ENCODE measurements at regions not wholly inside any gene's neighbourhood (a gene's known extent, or its start where the extent isn't known, plus 50 kb on each side); places are given as distances from the start of the nearest gene placed in this dataset.

DNA sequence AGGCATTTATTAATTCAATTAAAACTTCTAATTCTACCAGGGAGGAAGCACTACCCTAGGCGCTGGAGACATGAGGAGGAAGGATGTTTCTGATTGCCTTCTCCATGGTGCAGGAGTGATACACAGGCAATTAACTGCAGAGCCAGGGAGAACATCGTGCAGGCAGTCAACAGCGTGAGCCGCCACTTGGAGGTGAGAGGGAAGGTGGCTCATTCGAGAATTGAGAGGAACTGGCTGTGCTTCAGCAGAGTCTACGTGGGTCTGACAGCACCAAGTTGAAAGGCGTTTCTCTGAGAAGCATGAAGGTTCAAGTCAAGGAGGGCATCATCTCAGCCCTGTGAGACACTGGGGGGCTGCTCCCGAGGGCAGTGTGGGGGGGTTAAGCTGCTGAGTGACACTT is 388.7 kb upstream of the MYT1L start:
- CTCF ChIA-PET = no interaction called here
- DNase-seq = no peak
- no peaks in the 10 kb centered on the region for H3K4me1 Mint-ChIP-seq
- POLR2A ChIA-PET = no interaction called here
- no peaks in the 10 kb centered on the region for H3K36me3 Mint-ChIP-seq (ENCODE audit: low read depth)
- H3K27me3 Mint-ChIP-seq = no peaks in the 10 kb centered on the region
- H3K9me3 Mint-ChIP-seq = no peaks in the 10 kb centered on the region
- no peak overlapping the region for H3K4me3 Mint-ChIP-seq
- H3K27ac Mint-ChIP-seq = no peak overlapping the region

DNA sequence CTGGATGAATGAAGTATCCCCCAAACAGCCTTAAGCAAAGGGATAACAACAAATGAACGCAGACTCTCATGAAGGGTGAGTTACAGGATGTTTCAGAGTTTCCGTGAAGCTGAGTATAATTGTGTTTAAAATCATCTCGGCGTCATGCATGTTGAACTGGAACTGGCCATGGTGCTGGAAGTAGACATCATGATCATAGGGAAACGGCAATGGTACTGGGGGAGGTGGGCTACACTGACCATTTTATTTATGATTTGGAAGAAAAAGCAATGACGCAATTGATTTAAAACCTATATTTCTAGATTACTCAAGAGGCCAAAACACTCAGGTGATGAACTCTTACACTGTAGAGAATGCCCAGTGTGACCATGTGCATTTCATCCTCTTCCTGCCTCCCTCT is 387.9 kb upstream of the MYT1L start:
- POLR2A ChIA-PET = no interaction called here
- no peak for DNase-seq
- H3K36me3 Mint-ChIP-seq (ENCODE audit: low read depth) = no peaks in the 10 kb centered on the region
- H3K27ac Mint-ChIP-seq = no peak overlapping the region
- H3K4me3 Mint-ChIP-seq = no peak overlapping the region
- H3K27me3 Mint-ChIP-seq = no peaks in the 10 kb centered on the region
- no peaks in the 10 kb centered on the region for H3K4me1 Mint-ChIP-seq
- no peaks in the 10 kb centered on the region for H3K9me3 Mint-ChIP-seq
- CTCF ChIA-PET = no interaction called here

DNA sequence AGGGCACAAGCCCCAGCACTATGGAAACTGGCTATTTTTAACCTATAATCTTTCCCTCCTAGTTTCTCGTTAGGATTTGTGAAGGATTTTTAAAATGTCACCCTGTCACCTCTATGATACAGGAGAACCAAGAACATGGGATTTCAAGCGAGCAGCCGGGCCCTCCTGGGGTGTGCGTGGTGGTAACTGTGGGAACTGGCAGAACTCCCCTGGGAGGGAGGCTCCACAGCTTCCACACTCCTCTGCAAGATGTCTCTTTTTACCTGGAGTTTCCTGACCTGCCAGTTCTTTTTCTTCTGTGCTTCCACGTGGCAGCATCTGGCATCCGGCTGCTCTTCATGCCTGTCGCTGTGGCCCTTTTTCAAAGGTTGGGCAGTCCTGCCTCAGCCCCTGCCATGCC is 386.3 kb upstream of the MYT1L start:
- POLR2A ChIA-PET = no interaction called here
- CTCF ChIA-PET = no interaction called here
- H3K4me1 Mint-ChIP-seq = no peaks in the 10 kb centered on the region

GRCh38 chr2:2716771-2717170 is 385.7 kb upstream of the MYT1L start:
- DNase-seq = no peak
- POLR2A ChIA-PET = no interaction called here
- Mint-ChIP-seq H3K27me3 (no peaks in the 10 kb centered on the region), H3K27ac (no peak overlapping the region), H3K36me3 (ENCODE audit: low read depth) (no peaks in the 10 kb centered on the region), H3K9me3 (no peaks in the 10 kb centered on the region), H3K4me3 (no peak overlapping the region), H3K4me1 (no peaks in the 10 kb centered on the region)
- CTCF ChIA-PET = no interaction called here

More for the DNA sequence above, 386.3 kb upstream of the MYT1L start:
- H3K27me3 Mint-ChIP-seq = no peaks in the 10 kb centered on the region
- H3K36me3 Mint-ChIP-seq (ENCODE audit: low read depth) = no peaks in the 10 kb centered on the region
- H3K27ac Mint-ChIP-seq = no peak overlapping the region
- DNase-seq = no peak
- no peak overlapping the region for H3K4me3 Mint-ChIP-seq
- H3K9me3 Mint-ChIP-seq = no peaks in the 10 kb centered on the region

GRCh38 chr2:2715036-2715818 is 384.2 kb upstream of the MYT1L start:
- Mint-ChIP-seq H3K36me3 (ENCODE audit: low read depth) (no peaks in the 10 kb centered on the region), H3K27ac (no peak overlapping the region), H3K4me1 (no peaks in the 10 kb centered on the region), H3K9me3 (no peaks in the 10 kb centered on the region), H3K27me3 (no peaks in the 10 kb centered on the region), H3K4me3 (no peak overlapping the region)
- ChIA-PET POLR2A (no interaction called here), CTCF (no interaction called here)
- DNase-seq = no peak

- no peaks in the 10 kb centered on the region for H3K9me3 Mint-ChIP-seq
- no peaks in the 10 kb centered on the region for H3K27me3 Mint-ChIP-seq
- H3K36me3 Mint-ChIP-seq (ENCODE audit: low read depth) = no peaks in the 10 kb centered on the region
- ChIA-PET CTCF (interaction anchor here (0.7 kb wide), 1 partner anchor 447 kb away, joined by 3 read pairs; no protein-coding TSS in a partner anchor), POLR2A (no interaction called here)
- no peak overlapping the region for H3K4me3 Mint-ChIP-seq
- DNase-seq = no peak
- no peak overlapping the region for H3K27ac Mint-ChIP-seq
- H3K4me1 Mint-ChIP-seq = no peaks in the 10 kb centered on the region
Observed at GRCh38 chr2:2714408-2714807, 383.3 kb upstream of the MYT1L start.

- Mint-ChIP-seq H3K9me3 (no peaks in the 10 kb centered on the region), H3K4me3 (no peak overlapping the region), H3K36me3 (ENCODE audit: low read depth) (no peaks in the 10 kb centered on the region), H3K27me3 (no peaks in the 10 kb centered on the region), H3K4me1 (peaks cover 3% of the 10 kb centered on the region), H3K27ac (no peak overlapping the region)
- no peak for DNase-seq
- CTCF ChIA-PET = no interaction called here
- POLR2A ChIA-PET = no interaction called here
Observed at GRCh38 chr2:2709431-2709770, 378.3 kb upstream of the MYT1L start.

- no peaks in the 10 kb centered on the region for H3K36me3 Mint-ChIP-seq (ENCODE audit: low read depth)
- H3K4me1 Mint-ChIP-seq = peaks cover 6% of the 10 kb centered on the region
- no peak overlapping the region for H3K27ac Mint-ChIP-seq
- no peak overlapping the region for H3K4me3 Mint-ChIP-seq
- H3K9me3 Mint-ChIP-seq = no peaks in the 10 kb centered on the region
- no peak for DNase-seq
- ChIA-PET CTCF (no interaction called here), POLR2A (no interaction called here)
- H3K27me3 Mint-ChIP-seq = no peaks in the 10 kb centered on the region
Observed at GRCh38 chr2:2708575-2709430, 377.7 kb upstream of the MYT1L start.

DNA sequence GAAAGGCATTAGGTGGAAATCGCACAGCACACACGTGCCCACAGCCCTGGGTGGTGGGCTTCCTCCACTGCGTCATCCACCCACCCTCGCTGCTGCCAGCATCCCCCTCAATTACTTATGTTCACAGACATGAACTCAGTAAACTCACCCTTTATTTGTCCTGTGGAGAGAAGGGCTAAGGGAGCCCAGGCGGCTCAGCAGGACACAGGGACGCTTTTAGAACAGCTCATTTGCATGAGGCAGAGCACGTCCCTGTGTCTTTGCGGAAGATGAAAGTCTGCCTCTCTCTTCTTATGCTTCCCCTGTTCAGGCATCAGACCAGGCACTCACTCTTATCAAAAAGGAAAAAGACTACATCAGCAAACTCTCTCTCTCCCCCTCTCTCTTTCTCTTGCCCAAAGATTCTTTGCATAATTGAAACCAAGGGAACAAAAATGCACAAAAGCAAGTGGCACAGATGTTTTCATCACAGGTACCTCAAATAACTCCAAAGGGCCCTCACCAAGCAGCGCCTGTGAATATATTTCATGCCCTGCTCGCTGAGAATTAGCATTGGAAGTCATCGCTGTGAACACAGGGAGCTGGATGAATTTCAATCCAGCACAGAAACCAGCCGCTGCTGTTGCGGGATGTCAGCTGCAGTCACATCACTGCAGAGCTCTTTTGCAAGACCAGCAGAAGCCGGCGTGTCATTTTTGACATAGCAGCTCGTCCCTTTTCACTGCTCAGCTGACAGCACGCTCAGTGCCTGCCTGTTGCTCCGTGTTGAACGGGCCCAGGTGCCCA is 376.3 kb upstream of the MYT1L start:
- no peaks in the 10 kb centered on the region for H3K36me3 Mint-ChIP-seq (ENCODE audit: low read depth)
- POLR2A ChIA-PET = no interaction called here

DNA sequence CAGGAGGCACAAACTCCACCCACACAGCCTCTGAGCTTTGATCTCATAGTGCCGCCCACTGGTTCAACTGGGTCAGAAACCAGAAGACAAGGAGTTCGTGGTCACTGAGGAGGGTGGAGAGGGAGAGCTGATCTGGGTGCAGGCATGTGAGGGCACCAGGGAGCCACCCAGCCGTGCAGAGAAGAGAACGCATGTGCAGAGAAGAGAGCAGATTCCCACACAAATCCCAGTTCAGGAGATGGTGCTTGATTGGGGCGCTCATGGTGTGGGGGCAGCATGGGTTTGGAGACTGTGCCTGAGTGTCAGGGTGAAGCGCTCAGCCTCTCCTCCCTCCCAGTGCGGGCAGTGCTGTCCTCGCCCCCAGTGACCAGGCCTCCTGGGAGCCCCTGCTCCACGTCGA is 375.2 kb upstream of the MYT1L start:
- CTCF ChIA-PET = no interaction called here
- no peak overlapping the region for H3K27ac Mint-ChIP-seq
- peaks cover 6% of the 10 kb centered on the region for H3K4me1 Mint-ChIP-seq

More for the DNA sequence above, 376.3 kb upstream of the MYT1L start:
- Mint-ChIP-seq H3K9me3 (no peaks in the 10 kb centered on the region), H3K27ac (no peak overlapping the region), H3K4me1 (peaks cover 6% of the 10 kb centered on the region), H3K27me3 (no peaks in the 10 kb centered on the region), H3K4me3 (no peak overlapping the region)
- DNase-seq = no peak
- CTCF ChIA-PET = no interaction called here

DNA sequence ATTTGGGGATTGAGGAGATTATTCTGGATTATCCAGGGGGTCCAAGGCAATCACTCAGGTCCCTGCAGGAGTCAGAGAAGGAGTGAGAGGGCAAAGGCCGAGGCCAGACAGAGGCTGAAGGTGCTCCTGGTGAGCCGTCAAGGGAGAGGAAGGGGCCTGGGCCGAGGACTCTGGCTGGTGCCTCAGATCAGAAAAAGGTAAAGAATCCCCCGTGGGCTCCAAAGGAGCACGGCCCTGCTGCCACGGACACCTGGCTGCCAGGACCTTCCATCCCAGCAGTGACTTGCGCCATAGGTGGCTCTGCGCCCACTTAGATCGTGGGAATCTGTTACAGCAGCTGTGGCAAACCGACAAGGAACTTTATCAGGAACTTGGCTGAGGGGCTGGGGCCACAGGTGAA is 374.8 kb upstream of the MYT1L start:
- ChIA-PET POLR2A (no interaction called here), CTCF (no interaction called here)
- Mint-ChIP-seq H3K4me1 (peaks cover 6% of the 10 kb centered on the region), H3K4me3 (no peak overlapping the region), H3K36me3 (ENCODE audit: low read depth) (no peaks in the 10 kb centered on the region), H3K9me3 (no peaks in the 10 kb centered on the region), H3K27ac (no peak overlapping the region), H3K27me3 (no peaks in the 10 kb centered on the region)
- no peak for DNase-seq

More for the DNA sequence above, 375.2 kb upstream of the MYT1L start:
- no peaks in the 10 kb centered on the region for H3K27me3 Mint-ChIP-seq
- POLR2A ChIA-PET = no interaction called here
- H3K36me3 Mint-ChIP-seq (ENCODE audit: low read depth) = no peaks in the 10 kb centered on the region
- no peaks in the 10 kb centered on the region for H3K9me3 Mint-ChIP-seq
- no peak overlapping the region for H3K4me3 Mint-ChIP-seq
- DNase-seq = no peak

DNA sequence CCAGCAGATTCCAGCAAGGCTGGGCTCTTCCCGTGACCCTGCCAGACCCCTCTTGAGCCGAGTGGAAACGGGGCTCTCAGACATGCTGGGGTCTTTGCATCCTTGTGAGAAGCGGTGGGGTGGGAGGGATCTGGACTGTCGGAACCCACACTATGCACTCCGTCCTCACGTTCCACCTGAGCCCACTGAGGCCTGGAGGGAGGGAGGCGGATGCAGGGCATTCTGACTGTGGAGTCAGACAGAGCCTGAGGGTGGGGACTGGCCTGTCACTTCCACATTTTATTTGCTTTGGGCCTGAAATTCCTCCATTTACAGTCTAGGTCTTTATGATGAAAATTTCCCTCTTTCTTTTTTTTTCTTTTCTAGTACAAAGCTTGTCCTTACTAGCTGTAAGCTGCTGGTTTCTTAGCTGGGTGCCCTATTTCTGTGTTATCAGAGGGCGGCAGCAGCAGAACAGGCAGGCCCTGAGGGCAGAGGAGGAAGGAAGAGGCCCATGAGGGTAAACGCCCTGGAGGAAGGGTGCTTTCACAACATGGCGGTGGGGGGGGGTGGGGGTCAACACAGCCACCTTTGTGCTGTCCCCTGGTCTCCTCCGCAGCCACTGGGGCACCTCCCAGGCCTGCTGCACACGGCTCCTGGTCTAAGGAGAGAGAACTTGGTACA is 373.5 kb upstream of the MYT1L start:
- H3K36me3 Mint-ChIP-seq (ENCODE audit: low read depth) = no peaks in the 10 kb centered on the region
- ChIA-PET CTCF (no interaction called here), POLR2A (no interaction called here)
- H3K27me3 Mint-ChIP-seq = no peaks in the 10 kb centered on the region
- DNase-seq = no peak
- H3K9me3 Mint-ChIP-seq = no peaks in the 10 kb centered on the region
- no peak overlapping the region for H3K27ac Mint-ChIP-seq
- peaks cover 6% of the 10 kb centered on the region for H3K4me1 Mint-ChIP-seq
- no peak overlapping the region for H3K4me3 Mint-ChIP-seq

All from activated CD4-positive, alpha-beta T cell treated with anti-CD3 and anti-CD28 coated beads, Interleukin-2, amount 10 ng/mL, durations not matched to agents 7 days and 5 days (primary cell).